Epidermal melanocyte (primary cell): ENCODE measurements at regions not wholly inside any gene's neighbourhood (a gene's known extent, or its start where the extent isn't known, plus 50 kb on each side); places are given as distances from the start of the nearest gene placed in this dataset.
"Not testable (repeated sequence)": the region's sequence is repeated elsewhere in the genome, so short reads cannot be mapped to it uniquely, and the experiment has no call there.

ENCODE experiments used
- DNase-seq: peaks from one replicate; pipeline ENCODE4 v3.0.0; 2011; ENCODE audit warnings: low spot score; ENCODE audit not compliant: insufficient read length

- no peak for DNase-seq
Measured at GRCh38 chr14:85027681-85028370, 502.1 kb upstream of the FLRT2 start.

- no peak for DNase-seq
Measured at GRCh38 chr14:85037411-85037810, 492.5 kb upstream of the FLRT2 start.

GRCh38 chr14:85038526-85039352 is 491.2 kb upstream of the FLRT2 start:
- DNase-seq, result no peak

GRCh38 chr14:85039353-85039626 is 490.7 kb upstream of the FLRT2 start:
- no peak for DNase-seq

GRCh38 chr14:85040046-85040685 is 489.8 kb upstream of the FLRT2 start:
- no peak for DNase-seq

GRCh38 chr14:85041618-85042017 is 488.3 kb upstream of the FLRT2 start:
- no peak for DNase-seq

GRCh38 chr14:85042301-85042700 is 487.6 kb upstream of the FLRT2 start:
- DNase-seq, result no peak

GRCh38 chr14:85050180-85050579 is 479.8 kb upstream of the FLRT2 start:
- DNase-seq, result no peak

- DNase-seq, result no peak
Measured at GRCh38 chr14:85052646-85053045, 477.3 kb upstream of the FLRT2 start.

GRCh38 chr14:85054178-85054577 is 475.8 kb upstream of the FLRT2 start:
- DNase-seq, result no peak

GRCh38 chr14:85056267-85056666 is 473.7 kb upstream of the FLRT2 start:
- DNase-seq, result no peak

GRCh38 chr14:85057221-85057620 is 472.7 kb upstream of the FLRT2 start:
- DNase-seq, result no peak

- no peak for DNase-seq
Measured at GRCh38 chr14:85058150-85058549, 471.8 kb upstream of the FLRT2 start.

GRCh38 chr14:85060121-85060520 is 469.8 kb upstream of the FLRT2 start:
- DNase-seq, result no peak

GRCh38 chr14:85061256-85061655 is 468.7 kb upstream of the FLRT2 start:
- no peak for DNase-seq

GRCh38 chr14:85063747-85064146 is 466.2 kb upstream of the FLRT2 start:
- DNase-seq, result no peak

- no peak for DNase-seq
Measured at GRCh38 chr14:85071447-85071846, 458.5 kb upstream of the FLRT2 start.

- DNase-seq, result no peak
Measured at GRCh38 chr14:85074955-85075354, 455.0 kb upstream of the FLRT2 start.

- no peak for DNase-seq
Measured at GRCh38 chr14:85075694-85076476, 454.1 kb upstream of the FLRT2 start.

- not testable (repeated sequence) for DNase-seq
Measured at GRCh38 chr14:85077716-85078115, 452.2 kb upstream of the FLRT2 start.

- DNase-seq, result no peak
Measured at GRCh38 chr14:85079842-85080730, 449.9 kb upstream of the FLRT2 start.
